Lower leg skin (tissue), 4 donors: ENCODE measurements at regions not wholly inside any gene's neighbourhood (a gene's known extent, or its start where the extent isn't known, plus 50 kb on each side); places are given as distances from the start of the nearest gene placed in this dataset.

Source experiments
- DNase-seq, 2 donors: peaks; one replicate each; pipeline ENCODE4 v3.0.0-alpha.2; 2019; ENCODE audit warnings: low spot score in 2 of 2
- H3K4me3 ChIP-seq: fragments of 200-600 bp; sonication (generic); 2 replicates; pipeline ENCODE4 v1.5.1; 2017; ENCODE audit warnings: mild to moderate bottlenecking, low read depth; ENCODE audit not compliant: poor library complexity, severe bottlenecking
- POLR2A ChIP-seq, 2 donors: fragments of 450-650 bp; IDR thresholded peaks; one replicate each; pipeline ENCODE4 v1.6.1; 2016 to 2017; ENCODE audit warnings: antibody characterized with exemption in 2 of 2, mild to moderate bottlenecking in 1 of 2, moderate library complexity in 1 of 2
- WGBS, 2 donors: methylation state at CpG; one replicate each; pipeline ENCODE4 v1.1.5; 2018; 5-methylcytosine and 5-hydroxymethylcytosine counted together
- intact Hi-C: fragments of 100-400 bp; cut with DNase I; formaldehyde crosslinking; loops from one replicate; pipeline ENCODE4 v1.15.0; 2023; ENCODE audit warnings: low total_unique reads
- TF ChIP-seq, protein P1 (sequence below), 3 donors: fragments of 450-650 bp; IDR thresholded peaks; one replicate each; pipeline ENCODE4 v1.5.1; 2016; ENCODE audit warnings: antibody characterized with exemption in 3 of 3, mild to moderate bottlenecking in 3 of 3, moderate library complexity in 2 of 3

GRCh38 chr21:27466140-27466539 is 499.3 kb upstream of the ADAMTS5 start:
- 86 to 87% methylated on average over 3 of the region's 3 CpGs for WGBS, 2 donors
- no peak overlapping the region for H3K4me3 ChIP-seq
- no peak for DNase-seq
- intact Hi-C loops, result no loop called here
- no peak for TF ChIP-seq POLR2A (IDR thresholded peaks at IDR 0.05)
- TF ChIP-seq, protein P1, sequence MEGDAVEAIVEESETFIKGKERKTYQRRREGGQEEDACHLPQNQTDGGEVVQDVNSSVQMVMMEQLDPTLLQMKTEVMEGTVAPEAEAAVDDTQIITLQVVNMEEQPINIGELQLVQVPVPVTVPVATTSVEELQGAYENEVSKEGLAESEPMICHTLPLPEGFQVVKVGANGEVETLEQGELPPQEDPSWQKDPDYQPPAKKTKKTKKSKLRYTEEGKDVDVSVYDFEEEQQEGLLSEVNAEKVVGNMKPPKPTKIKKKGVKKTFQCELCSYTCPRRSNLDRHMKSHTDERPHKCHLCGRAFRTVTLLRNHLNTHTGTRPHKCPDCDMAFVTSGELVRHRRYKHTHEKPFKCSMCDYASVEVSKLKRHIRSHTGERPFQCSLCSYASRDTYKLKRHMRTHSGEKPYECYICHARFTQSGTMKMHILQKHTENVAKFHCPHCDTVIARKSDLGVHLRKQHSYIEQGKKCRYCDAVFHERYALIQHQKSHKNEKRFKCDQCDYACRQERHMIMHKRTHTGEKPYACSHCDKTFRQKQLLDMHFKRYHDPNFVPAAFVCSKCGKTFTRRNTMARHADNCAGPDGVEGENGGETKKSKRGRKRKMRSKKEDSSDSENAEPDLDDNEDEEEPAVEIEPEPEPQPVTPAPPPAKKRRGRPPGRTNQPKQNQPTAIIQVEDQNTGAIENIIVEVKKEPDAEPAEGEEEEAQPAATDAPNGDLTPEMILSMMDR (IDR thresholded peaks at IDR 0.05), result no peak

- H3K4me3 ChIP-seq, result no peak overlapping the region
- WGBS, 2 donors, result 64 to 65% methylated on average over 1 of the region's 1 CpG
- no peak for DNase-seq
- TF ChIP-seq POLR2A (IDR thresholded peaks at IDR 0.05), result no peak
- TF ChIP-seq, protein P1 (IDR thresholded peaks at IDR 0.05), result no peak
- intact Hi-C loops, result no loop called here
These were observed 497.8 kb upstream of the ADAMTS5 start for GRCh38 chr21:27464648-27465047.

DNA sequence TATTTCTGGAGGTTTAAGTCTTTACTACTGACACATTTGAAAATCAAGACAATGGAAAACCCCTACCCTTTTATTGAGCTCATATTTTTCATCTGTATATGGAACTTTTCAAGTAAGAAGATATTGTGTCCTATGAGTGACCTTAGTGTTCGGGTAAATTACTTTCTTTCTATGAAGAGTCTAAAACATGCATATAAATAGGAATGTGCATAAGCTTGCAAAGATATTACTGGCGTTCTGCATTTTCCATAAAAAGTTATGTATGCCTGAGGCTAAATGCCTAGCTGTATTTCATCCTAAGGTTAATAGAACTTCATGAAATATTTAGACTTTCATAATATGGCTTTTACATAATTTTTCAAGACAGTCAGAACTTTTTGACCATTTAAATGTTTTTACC is 495.8 kb upstream of the ADAMTS5 start:
- no peak overlapping the region for H3K4me3 ChIP-seq
- TF ChIP-seq, protein P1 (IDR thresholded peaks at IDR 0.05), result no peak
- TF ChIP-seq POLR2A (IDR thresholded peaks at IDR 0.05), result no peak
- no peak for DNase-seq
- 49 to 54% methylated on average over 2 of the region's 2 CpGs for WGBS, 2 donors
- intact Hi-C loops, result no loop called here

DNA sequence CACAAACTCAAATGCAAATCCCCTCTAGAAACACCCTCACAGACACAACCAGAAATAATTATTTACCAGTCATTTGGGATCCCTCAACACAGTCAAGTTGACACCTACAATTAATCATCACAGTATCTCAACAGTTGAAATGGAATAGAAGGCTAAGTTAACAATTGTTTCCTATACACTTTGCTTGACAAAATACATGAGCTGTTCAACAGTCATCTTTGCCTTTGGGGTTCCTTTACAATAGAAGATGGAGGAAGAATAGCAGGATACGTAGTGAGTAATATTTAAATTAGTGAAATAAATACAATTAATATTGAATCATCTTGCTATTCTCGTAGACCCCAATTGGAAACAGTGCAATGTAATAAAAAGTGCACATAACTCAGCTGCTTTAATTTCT is 487.3 kb upstream of the ADAMTS5 start:
- TF ChIP-seq POLR2A (IDR thresholded peaks at IDR 0.05), result no peak
- TF ChIP-seq, protein P1 (IDR thresholded peaks at IDR 0.05), result no peak
- H3K4me3 ChIP-seq, result no peak overlapping the region
- no peak for DNase-seq
- WGBS, 2 donors, result 81 to 87% methylated on average over 2 of the region's 2 CpGs
- intact Hi-C loops, result no loop called here

DNA sequence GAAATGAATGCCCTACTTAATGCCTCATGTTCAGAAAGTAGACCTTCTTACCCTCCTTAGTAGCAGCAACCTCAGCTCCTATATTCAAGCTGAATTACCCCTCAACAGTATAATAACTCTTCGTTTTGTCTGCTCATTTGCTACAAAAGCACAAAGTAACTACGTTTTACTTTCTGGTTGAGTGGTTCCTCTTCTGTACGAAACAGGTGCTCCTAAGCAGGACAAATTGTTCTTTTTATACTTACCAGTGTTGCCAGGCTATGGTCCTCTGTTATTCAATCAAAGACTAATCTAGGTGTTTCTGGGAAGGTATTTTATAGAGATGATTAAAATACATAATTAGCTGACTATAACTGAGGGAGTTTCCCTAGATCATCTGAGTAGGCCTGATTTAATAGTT is 484.2 kb upstream of the ADAMTS5 start:
- H3K4me3 ChIP-seq, result no peak overlapping the region
- intact Hi-C loops, result no loop called here
- WGBS, 2 donors, result 65 to 69% methylated on average over 3 of the region's 3 CpGs
- DNase-seq, result no peak
- TF ChIP-seq POLR2A (IDR thresholded peaks at IDR 0.05), result no peak
- TF ChIP-seq, protein P1 (IDR thresholded peaks at IDR 0.05), result no peak

GRCh38 chr21:27450216-27450615 is 483.3 kb upstream of the ADAMTS5 start:
- 50 to 59% methylated on average over 3 of the region's 3 CpGs for WGBS, 2 donors
- H3K4me3 ChIP-seq, result no peak overlapping the region
- intact Hi-C loops, result no loop called here
- no peak for TF ChIP-seq POLR2A (IDR thresholded peaks at IDR 0.05)
- TF ChIP-seq, protein P1 (IDR thresholded peaks at IDR 0.05), result no peak
- DNase-seq, result no peak
